OCI-LY1 (cell line): ENCODE measurements at regions not wholly inside any gene's neighbourhood (a gene's known extent, or its start where the extent isn't known, plus 50 kb on each side); places are given as distances from the start of the nearest gene placed in this dataset.

Experiments used
- H2AFZ ChIP-seq: fragments of 200-600 bp; sonication (generic), shearing (Covaris generic); 2 replicates; pipeline ENCODE4 v1.6.0; 2014; ENCODE audit warnings: antibody characterized with exemption, mild to moderate bottlenecking, low read length
- H3F3A ChIP-seq: fragments of 200-600 bp; sonication (generic), shearing (Covaris generic); 2 replicates; pipeline ENCODE4 v1.6.0; 2014; ENCODE audit warnings: mild to moderate bottlenecking, antibody characterized with exemption, low read length, moderate library complexity; ENCODE audit not compliant: insufficient read depth
- H3K27ac ChIP-seq: fragments of 200-600 bp; sonication (generic); 2 replicates; pipeline ENCODE4 v1.5.1; 2014; ENCODE audit warnings: low read length, mixed run types, mild to moderate bottlenecking, low read depth; ENCODE audit not compliant: poor library complexity, severe bottlenecking
- H3K27me3 ChIP-seq: fragments of 200-600 bp; sonication (generic); 2 replicates; pipeline ENCODE4 v1.6.0; 2014; ENCODE audit warnings: antibody characterized with exemption, mild to moderate bottlenecking, low read length, moderate library complexity; ENCODE audit not compliant: insufficient read depth
- H3K36me3 ChIP-seq: fragments of 200-600 bp; sonication (generic); 2 replicates; pipeline ENCODE4 v1.6.1; 2014; ENCODE audit warnings: mild to moderate bottlenecking, antibody characterized with exemption, low read length, moderate library complexity, mixed read lengths; ENCODE audit not compliant: insufficient read depth
- H3K4me1 ChIP-seq: fragments of 200-600 bp; sonication (generic); 2 replicates; pipeline ENCODE4 v1.5.1; 2014; ENCODE audit warnings: mild to moderate bottlenecking, low read length, moderate library complexity; ENCODE audit not compliant: insufficient read depth, severe bottlenecking
- H3K4me2 ChIP-seq: fragments of 200-600 bp; sonication (generic), shearing (Covaris generic); 2 replicates; pipeline ENCODE4 v1.6.1; 2014; ENCODE audit warnings: low read length
- H3K4me3 ChIP-seq: fragments of 200-600 bp; sonication (generic); 2 replicates; pipeline ENCODE4 v1.5.1; 2014; ENCODE audit warnings: low read length, low read depth, mild to moderate bottlenecking, mixed read lengths; ENCODE audit not compliant: poor library complexity, severe bottlenecking
- H3K79me2 ChIP-seq: fragments of 200-600 bp; shearing (Covaris generic); 2 replicates; pipeline ENCODE4 v1.6.1; 2016; ENCODE audit warnings: mixed run types, low read length, mixed read lengths; ENCODE audit not compliant: insufficient read depth
- H3K9ac ChIP-seq: fragments of 200-600 bp; sonication (generic), shearing (Covaris generic); 2 replicates; pipeline ENCODE4 v1.6.1; 2014; ENCODE audit warnings: mild to moderate bottlenecking, low read length, mixed read lengths
- H3K9me2 ChIP-seq: fragments of 200-600 bp; sonication (generic), shearing (Covaris generic); 2 replicates; pipeline ENCODE4 v1.6.1; 2014; ENCODE audit warnings: low read depth, mild to moderate bottlenecking, low read length, mixed read lengths
- H3K9me3 ChIP-seq: fragments of 200-600 bp; shearing (Covaris generic); 2 replicates; pipeline ENCODE4 v1.6.1; 2014; ENCODE audit warnings: low read length, mixed read lengths
- H4K20me1 ChIP-seq: fragments of 200-600 bp; sonication (generic), shearing (Covaris generic); 2 replicates; pipeline ENCODE4 v1.6.0; 2016; ENCODE audit warnings: mild to moderate bottlenecking, low read length; ENCODE audit not compliant: insufficient read depth
- CTCF ChIP-seq: fragments of 200-600 bp; sonication (generic), shearing (Covaris generic); IDR thresholded peaks from 2 replicates; pipeline ENCODE4 v1.5.1; 2017; ENCODE audit warnings: mild to moderate bottlenecking, antibody characterized with exemption, low read length, moderate library complexity, mixed read lengths
- EZH2 ChIP-seq: fragments of 200-600 bp; sonication (generic), shearing (Covaris generic); IDR thresholded peaks from 2 replicates; pipeline ENCODE4 v1.8.0; 2017; ENCODE audit warnings: borderline replicate concordance, mixed run types, mild to moderate bottlenecking, antibody characterized with exemption, low read length, moderate library complexity, mixed read lengths

DNA sequence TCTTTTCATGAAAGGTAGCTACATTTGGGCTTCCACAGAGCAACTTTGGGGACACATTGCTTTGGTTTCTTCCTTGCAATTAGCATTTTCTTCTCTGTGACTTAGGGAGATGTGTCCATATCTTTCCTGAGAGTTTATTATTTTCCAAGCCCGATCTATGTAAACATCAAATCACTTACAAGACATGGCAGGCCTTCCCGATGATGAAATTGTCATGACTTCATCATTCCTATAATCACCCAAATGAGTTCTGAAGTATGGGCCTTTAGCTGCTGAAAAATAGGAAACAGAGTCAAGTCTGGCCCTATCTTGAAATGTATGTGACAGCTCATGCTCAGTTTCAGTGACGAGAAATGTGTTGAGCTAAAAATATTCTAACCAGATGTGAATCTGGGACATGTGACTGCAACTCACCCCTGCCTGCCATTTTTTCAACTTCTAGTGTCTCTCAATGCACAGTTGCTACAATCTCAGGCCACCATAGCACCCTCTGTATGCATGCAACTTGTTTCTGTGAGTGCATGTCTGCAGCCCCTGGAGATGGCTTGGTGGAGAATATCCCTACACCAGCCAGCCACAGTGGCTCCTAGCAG, 199.6 kb upstream of the MAF start:
- no peaks in the 10 kb centered on the region for H3F3A ChIP-seq
- no peaks in the 10 kb centered on the region for H3K79me2 ChIP-seq
- no peak overlapping the region for H2AFZ ChIP-seq
- no peak for TF ChIP-seq EZH2
- no peak for TF ChIP-seq CTCF
- no peak overlapping the region for H3K4me3 ChIP-seq
- H3K4me2 ChIP-seq = no peak overlapping the region
- no peaks in the 10 kb centered on the region for H3K9me3 ChIP-seq
- no peaks in the 10 kb centered on the region for H3K4me1 ChIP-seq
- no peak overlapping the region for H3K27ac ChIP-seq
- H3K9ac ChIP-seq = no peak overlapping the region
- H3K9me2 ChIP-seq = no peaks in the 10 kb centered on the region
- no peaks in the 10 kb centered on the region for H4K20me1 ChIP-seq
- no peaks in the 10 kb centered on the region for H3K36me3 ChIP-seq
- H3K27me3 ChIP-seq = no peaks in the 10 kb centered on the region

DNA sequence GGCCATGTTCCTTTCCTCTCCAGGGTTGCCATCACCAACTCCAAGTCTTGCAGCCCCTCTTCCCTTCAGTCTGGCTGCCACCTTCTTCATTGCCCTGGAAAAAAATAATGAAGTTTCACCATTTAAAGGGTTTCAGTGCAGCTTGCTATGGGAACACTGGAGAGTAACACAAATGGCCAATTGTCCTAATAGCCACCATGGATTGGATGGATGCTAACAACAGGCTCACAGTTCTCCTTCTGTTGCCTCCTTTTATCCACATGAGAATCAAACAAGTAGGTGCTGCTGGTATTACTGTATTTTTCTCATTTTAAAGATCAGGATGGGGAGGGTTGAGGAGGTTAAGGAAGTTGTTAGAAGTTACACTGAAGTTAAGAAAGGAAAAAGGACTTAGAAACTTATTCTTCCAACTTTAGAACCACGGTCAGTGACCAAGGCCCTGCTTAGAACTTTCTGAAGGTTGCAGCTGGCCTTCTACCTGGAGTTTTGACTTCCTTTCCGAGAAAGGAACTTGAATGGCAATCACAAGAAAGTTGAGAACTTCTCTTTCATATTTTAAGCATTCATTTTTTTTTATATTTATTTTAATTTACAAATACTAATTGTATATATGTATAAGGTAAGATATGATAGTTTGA, 198.0 kb upstream of the MAF start:
- no peak overlapping the region for H3K4me3 ChIP-seq
- H2AFZ ChIP-seq = no peak overlapping the region
- no peaks in the 10 kb centered on the region for H3K79me2 ChIP-seq
- H3K4me2 ChIP-seq = no peak overlapping the region
- no peaks in the 10 kb centered on the region for H3K27me3 ChIP-seq
- H3K4me1 ChIP-seq = no peaks in the 10 kb centered on the region
- no peaks in the 10 kb centered on the region for H3K36me3 ChIP-seq
- TF ChIP-seq CTCF = no peak
- no peak for TF ChIP-seq EZH2
- no peaks in the 10 kb centered on the region for H4K20me1 ChIP-seq
- no peaks in the 10 kb centered on the region for H3F3A ChIP-seq
- H3K9me3 ChIP-seq = no peaks in the 10 kb centered on the region
- no peak overlapping the region for H3K9ac ChIP-seq
- H3K9me2 ChIP-seq = no peaks in the 10 kb centered on the region
- no peak overlapping the region for H3K27ac ChIP-seq

DNA sequence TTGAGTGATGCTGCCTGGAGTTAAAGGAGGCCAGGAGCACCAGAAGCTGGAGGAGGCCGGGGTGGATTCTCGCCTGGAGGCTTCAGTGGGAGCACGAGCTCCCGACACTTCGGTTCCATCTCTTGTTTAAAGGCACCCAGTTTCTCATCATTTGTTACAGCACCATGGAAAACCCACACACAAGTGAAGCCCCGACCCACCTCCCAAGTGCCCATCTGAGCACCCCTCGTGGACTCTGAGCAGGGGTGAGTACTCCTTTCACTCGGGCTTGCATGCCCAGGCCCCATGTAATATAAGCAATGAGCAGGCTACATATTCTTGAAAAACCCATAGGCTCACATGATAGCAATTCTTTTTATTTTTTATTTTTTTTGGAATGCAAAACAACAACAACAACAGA, 196.9 kb upstream of the MAF start:
- H3K79me2 ChIP-seq = no peaks in the 10 kb centered on the region
- no peak overlapping the region for H3K4me2 ChIP-seq
- H3K9me3 ChIP-seq = no peaks in the 10 kb centered on the region
- H3K4me3 ChIP-seq = no peak overlapping the region
- no peak overlapping the region for H2AFZ ChIP-seq
- H3K27me3 ChIP-seq = no peaks in the 10 kb centered on the region
- TF ChIP-seq EZH2 = no peak
- H3F3A ChIP-seq = no peaks in the 10 kb centered on the region
- H3K36me3 ChIP-seq = no peaks in the 10 kb centered on the region
- H3K9me2 ChIP-seq = no peaks in the 10 kb centered on the region
- no peaks in the 10 kb centered on the region for H4K20me1 ChIP-seq
- H3K9ac ChIP-seq = no peak overlapping the region
- no peaks in the 10 kb centered on the region for H3K4me1 ChIP-seq
- H3K27ac ChIP-seq = no peak overlapping the region

DNA sequence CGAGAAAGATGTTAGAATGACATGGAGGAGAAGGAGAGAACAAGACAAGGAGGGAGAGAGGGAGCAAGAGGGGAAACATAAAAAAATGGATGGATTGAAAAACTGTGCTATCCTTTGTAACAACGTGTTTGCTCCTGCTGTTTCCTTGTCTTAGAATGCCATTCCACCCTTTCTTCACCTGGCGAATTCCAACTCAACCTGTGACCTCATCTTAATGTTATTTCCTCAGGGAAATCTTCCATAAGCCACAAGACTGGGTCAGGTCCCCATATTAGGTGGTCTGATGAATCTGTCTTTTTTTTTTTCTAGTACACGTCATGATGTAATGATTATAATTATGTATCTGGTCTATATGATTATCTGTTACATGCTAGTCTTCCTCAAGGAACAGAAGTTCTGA, 195.0 kb upstream of the MAF start:
- Histone ChIP-seq H2AFZ (no peak overlapping the region), H3K9me3 (no peaks in the 10 kb centered on the region), H3K4me1 (no peaks in the 10 kb centered on the region), H3K79me2 (no peaks in the 10 kb centered on the region), H3K4me2 (no peak overlapping the region), H3K9me2 (no peaks in the 10 kb centered on the region), H3K36me3 (no peaks in the 10 kb centered on the region), H3K27me3 (no peaks in the 10 kb centered on the region), H3K9ac (no peak overlapping the region), H3K27ac (no peak overlapping the region), H3K4me3 (no peak overlapping the region), H4K20me1 (no peaks in the 10 kb centered on the region), H3F3A (no peaks in the 10 kb centered on the region)
- no peak for TF ChIP-seq CTCF
- TF ChIP-seq EZH2 = no peak
